ENCODE measurements at regions not wholly inside any gene's neighbourhood (a gene's known extent, or its start where the extent isn't known, plus 50 kb on each side); places are given as distances from the start of the nearest gene placed in this dataset.
"Not testable (repeated sequence)": the region's sequence is repeated elsewhere in the genome, so short reads cannot be mapped to it uniquely, and the experiment has no call there.

DNA sequence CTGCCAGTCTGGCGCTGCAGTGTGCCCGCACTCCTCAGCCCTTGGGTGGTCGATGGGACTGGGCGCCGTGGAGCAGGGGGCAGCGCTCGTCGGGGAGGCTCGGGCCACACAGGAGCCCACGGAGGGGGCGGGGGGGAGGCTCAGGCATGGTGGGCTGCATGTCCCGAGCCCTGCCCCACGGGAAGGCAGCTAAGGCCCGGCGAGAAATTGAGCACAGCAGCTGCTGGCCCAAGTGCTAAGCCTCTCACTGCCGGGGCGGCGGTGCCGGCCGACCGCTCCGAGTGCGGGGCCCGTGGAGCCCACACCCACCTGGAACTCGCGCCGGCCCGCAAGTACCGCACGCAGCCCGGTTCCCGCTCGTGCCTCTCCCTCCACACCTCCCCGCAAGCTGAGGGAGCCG, 63.6 kb upstream of the CD28 start:
- TF ChIP-seq, protein P1, sequence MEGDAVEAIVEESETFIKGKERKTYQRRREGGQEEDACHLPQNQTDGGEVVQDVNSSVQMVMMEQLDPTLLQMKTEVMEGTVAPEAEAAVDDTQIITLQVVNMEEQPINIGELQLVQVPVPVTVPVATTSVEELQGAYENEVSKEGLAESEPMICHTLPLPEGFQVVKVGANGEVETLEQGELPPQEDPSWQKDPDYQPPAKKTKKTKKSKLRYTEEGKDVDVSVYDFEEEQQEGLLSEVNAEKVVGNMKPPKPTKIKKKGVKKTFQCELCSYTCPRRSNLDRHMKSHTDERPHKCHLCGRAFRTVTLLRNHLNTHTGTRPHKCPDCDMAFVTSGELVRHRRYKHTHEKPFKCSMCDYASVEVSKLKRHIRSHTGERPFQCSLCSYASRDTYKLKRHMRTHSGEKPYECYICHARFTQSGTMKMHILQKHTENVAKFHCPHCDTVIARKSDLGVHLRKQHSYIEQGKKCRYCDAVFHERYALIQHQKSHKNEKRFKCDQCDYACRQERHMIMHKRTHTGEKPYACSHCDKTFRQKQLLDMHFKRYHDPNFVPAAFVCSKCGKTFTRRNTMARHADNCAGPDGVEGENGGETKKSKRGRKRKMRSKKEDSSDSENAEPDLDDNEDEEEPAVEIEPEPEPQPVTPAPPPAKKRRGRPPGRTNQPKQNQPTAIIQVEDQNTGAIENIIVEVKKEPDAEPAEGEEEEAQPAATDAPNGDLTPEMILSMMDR (IDR thresholded peaks at IDR 0.05): not testable (repeated sequence)
- not testable (repeated sequence) for TF ChIP-seq EP300 (IDR thresholded peaks at IDR 0.05)
